Hepatocyte (in vitro differentiated cells): ENCODE measurements at regions not wholly inside any gene's neighbourhood (a gene's known extent, or its start where the extent isn't known, plus 50 kb on each side); places are given as distances from the start of the nearest gene placed in this dataset.

Experiments used
- DNase-seq: peaks from one replicate; pipeline ENCODE4 v3.0.0-alpha.2; 2016; ENCODE audit warnings: low spot score
- H2AFZ ChIP-seq: fragments of 200-600 bp; sonication (generic); 2 replicates; pipeline ENCODE4 v1.6.0; 2016; ENCODE audit warnings: antibody characterized with exemption, mild to moderate bottlenecking
- H3K27ac ChIP-seq: fragments of 200-600 bp; sonication (generic); 2 replicates; pipeline ENCODE4 v1.5.1; 2016; ENCODE audit warnings: mild to moderate bottlenecking
- H3K27me3 ChIP-seq: fragments of 200-600 bp; sonication (generic); 2 replicates; pipeline ENCODE4 v1.6.1; 2016
- H3K36me3 ChIP-seq: fragments of 200-600 bp; sonication (generic); replicated peaks from 2 replicates; pipeline ENCODE4 v1.5.1; 2016; ENCODE audit warnings: low read depth; ENCODE audit not compliant: insufficient read depth
- H3K4me1 ChIP-seq: fragments of 200-600 bp; sonication (generic); 2 replicates; pipeline ENCODE4 v1.5.1; 2016; ENCODE audit warnings: mild to moderate bottlenecking, moderate library complexity; ENCODE audit not compliant: insufficient read depth
- H3K4me2 ChIP-seq: fragments of 200-600 bp; sonication (generic); 2 replicates; pipeline ENCODE4 v1.6.0; 2016
- H3K4me3 ChIP-seq: fragments of 200-600 bp; sonication (generic); 2 replicates; pipeline ENCODE4 v1.5.1; 2016; ENCODE audit warnings: mild to moderate bottlenecking
- H3K79me2 ChIP-seq: fragments of 200-600 bp; sonication (generic); 2 replicates; pipeline ENCODE4 v1.6.0; 2017; ENCODE audit warnings: mild to moderate bottlenecking
- H3K9me2 ChIP-seq: fragments of 200-600 bp; sonication (generic); replicated peaks from 2 replicates; pipeline ENCODE4 v1.6.0; 2017; ENCODE audit warnings: mild to moderate bottlenecking; ENCODE audit not compliant: insufficient read depth
- H3K9me3 ChIP-seq: fragments of 200-600 bp; sonication (generic); 2 replicates; pipeline ENCODE4 v1.5.1; 2016; ENCODE audit warnings: low read depth, mild to moderate bottlenecking
- H4K20me1 ChIP-seq: fragments of 200-600 bp; sonication (generic); 2 replicates; pipeline ENCODE4 v1.6.0; 2016; ENCODE audit warnings: mild to moderate bottlenecking; ENCODE audit not compliant: insufficient read depth, poor library complexity, severe bottlenecking
- CTCF ChIP-seq: fragments of 200-600 bp; sonication (generic); IDR thresholded peaks from 2 replicates; pipeline ENCODE4 v1.5.1; 2016; ENCODE audit warnings: antibody characterized with exemption, mild to moderate bottlenecking; ENCODE audit not compliant: poor library complexity
- EZH2 ChIP-seq: fragments of 200-600 bp; sonication (generic); IDR thresholded peaks from 2 replicates; pipeline ENCODE4 v1.6.1; 2016; ENCODE audit warnings: antibody characterized with exemption, mild to moderate bottlenecking, borderline replicate concordance
- EZH2phosphoT487 ChIP-seq: fragments of 200-600 bp; sonication (generic); IDR thresholded peaks from one replicate; pipeline ENCODE4 v1.6.1; 2018; ENCODE audit warnings: antibody characterized with exemption, mild to moderate bottlenecking, low read depth, moderate library complexity; ENCODE audit not compliant: unreplicated experiment, severe bottlenecking
- WGBS: methylation state at CpG from one replicate; pipeline ENCODE4 v1.1.6; 2016; ENCODE audit warnings: low lambda C conversion rate; ENCODE audit errors: missing lambda C conversion rate; 5-methylcytosine and 5-hydroxymethylcytosine counted together

GRCh38 chr1:103194060-103194459, 85.7 kb upstream of the COL11A1 start:
- no peak overlapping the region for H2AFZ ChIP-seq
- no peaks in the 10 kb centered on the region for H3K9me3 ChIP-seq
- peaks cover 10% of the 10 kb centered on the region for H3K4me1 ChIP-seq
- H3K79me2 ChIP-seq: no peaks in the 10 kb centered on the region
- no peak overlapping the region for H3K4me3 ChIP-seq
- H3K36me3 ChIP-seq: no peaks in the 10 kb centered on the region
- no peak overlapping the region for H3K27ac ChIP-seq
- DNase-seq: no peak
- H4K20me1 ChIP-seq: no peaks in the 10 kb centered on the region
- H3K9me2 ChIP-seq: no peaks in the 10 kb centered on the region
- H3K27me3 ChIP-seq: no peaks in the 10 kb centered on the region
- TF ChIP-seq CTCF: no peak
- no peak for TF ChIP-seq EZH2phosphoT487
- TF ChIP-seq EZH2: no peak
- H3K4me2 ChIP-seq: no peak overlapping the region

- 39% methylated on average over 2 of the region's 2 CpGs for WGBS
- Histone ChIP-seq H3K36me3 (no peaks in the 10 kb centered on the region), H3K79me2 (no peaks in the 10 kb centered on the region), H3K27ac (no peak overlapping the region), H3K4me1 (peaks cover 6% of the 10 kb centered on the region), H3K9me2 (no peaks in the 10 kb centered on the region), H4K20me1 (no peaks in the 10 kb centered on the region), H3K27me3 (no peaks in the 10 kb centered on the region), H3K4me3 (no peak overlapping the region), H2AFZ (no peak overlapping the region), H3K4me2 (no peak overlapping the region), H3K9me3 (no peaks in the 10 kb centered on the region)
- no peak for DNase-seq
- TF ChIP-seq EZH2: no peak
- no peak for TF ChIP-seq CTCF
- no peak for TF ChIP-seq EZH2phosphoT487
These were observed 83.0 kb upstream of the COL11A1 start for GRCh38 chr1:103191327-103191726.

- H2AFZ ChIP-seq: no peak overlapping the region
- H3K4me1 ChIP-seq: peaks cover 6% of the 10 kb centered on the region
- H4K20me1 ChIP-seq: no peaks in the 10 kb centered on the region
- H3K4me3 ChIP-seq: no peak overlapping the region
- H3K4me2 ChIP-seq: no peak overlapping the region
- no peaks in the 10 kb centered on the region for H3K9me3 ChIP-seq
- no peak for DNase-seq
- TF ChIP-seq CTCF (no peak), EZH2 (no peak), EZH2phosphoT487 (no peak)
- no peaks in the 10 kb centered on the region for H3K36me3 ChIP-seq
- WGBS: 73% methylated on average over 2 of the region's 2 CpGs
- H3K27ac ChIP-seq: no peak overlapping the region
- no peaks in the 10 kb centered on the region for H3K9me2 ChIP-seq
- no peaks in the 10 kb centered on the region for H3K79me2 ChIP-seq
- no peaks in the 10 kb centered on the region for H3K27me3 ChIP-seq
These were observed 82.4 kb upstream of the COL11A1 start for GRCh38 chr1:103190766-103191165.

- Histone ChIP-seq H3K9me2 (no peaks in the 10 kb centered on the region), H3K4me3 (no peak overlapping the region), H3K9me3 (no peaks in the 10 kb centered on the region), H3K36me3 (no peaks in the 10 kb centered on the region), H3K27me3 (no peaks in the 10 kb centered on the region), H3K27ac (no peak overlapping the region), H2AFZ (no peak overlapping the region), H3K79me2 (no peaks in the 10 kb centered on the region), H4K20me1 (no peaks in the 10 kb centered on the region), H3K4me2 (no peak overlapping the region), H3K4me1 (no peaks in the 10 kb centered on the region)
- 94% methylated on average over 1 of the region's 1 CpG for WGBS
- TF ChIP-seq CTCF: no peak
- no peak for TF ChIP-seq EZH2phosphoT487
- TF ChIP-seq EZH2: no peak
- DNase-seq: no peak
These were observed 79.4 kb upstream of the COL11A1 start for GRCh38 chr1:103187673-103188072.
